Thoracic aorta (tissue), 2 donors: ENCODE measurements at regions not wholly inside any gene's neighbourhood (a gene's known extent, or its start where the extent isn't known, plus 50 kb on each side); places are given as distances from the start of the nearest gene placed in this dataset.
"Not testable (repeated sequence)": the region's sequence is repeated elsewhere in the genome, so short reads cannot be mapped to it uniquely, and the experiment has no call there.

Experiments used
- ATAC-seq: fragments of 150-250 bp; one replicate; pipeline ENCODE4 v1.8.0; 2017; ENCODE audit warnings: low read depth; ENCODE audit not compliant: insufficient number of reproducible peaks, low FRiP score
- DNase-seq: peaks from one replicate; pipeline ENCODE4 v3.0.0-alpha.2; 2020; ENCODE audit warnings: low spot score
- H3K27ac ChIP-seq, 2 donors: fragments of 200-600 bp; sonication (generic); 1 replicate in 1 of 2; 2 replicates in 1 of 2; pipeline ENCODE4 v1.5.1; 2016; ENCODE audit warnings: mild to moderate bottlenecking in 2 of 2, moderate library complexity in 2 of 2
- H3K27me3 ChIP-seq: fragments of 200-600 bp; sonication (generic); replicated peaks from 2 replicates; pipeline ENCODE4 v1.6.0; 2016; ENCODE audit warnings: mild to moderate bottlenecking; ENCODE audit not compliant: insufficient read depth
- H3K36me3 ChIP-seq: fragments of 200-600 bp; sonication (generic); one replicate; pipeline ENCODE4 v1.5.1; 2016
- H3K4me1 ChIP-seq, 2 donors: fragments of 200-600 bp; sonication (generic); 1 replicate in 1 of 2; 2 replicates in 1 of 2; pipeline versions ENCODE4 v1.5.1 to v1.6.0; 2016; ENCODE audit warnings: low read depth in 2 of 2, mild to moderate bottlenecking in 1 of 2; ENCODE audit not compliant: control insufficient read depth in 1 of 2
- H3K4me3 ChIP-seq: fragments of 200-600 bp; sonication (generic); 2 replicates; pipeline ENCODE4 v1.5.1; 2016; ENCODE audit warnings: mild to moderate bottlenecking
- H3K9me3 ChIP-seq: fragments of 200-600 bp; sonication (generic); 2 replicates; pipeline ENCODE4 v1.5.1; 2016
- CTCF ChIP-seq: fragments of 200-600 bp; sonication (generic); IDR thresholded peaks from one replicate; pipeline ENCODE4 v1.5.1; 2019; ENCODE audit warnings: antibody characterized with exemption

GRCh38 chr6:170037541-170038250 is 253.2 kb downstream of the DLL1 start:
- ATAC-seq (no peak), DNase-seq (no peak)
- Histone ChIP-seq H3K27ac (no peak overlapping the region), H3K36me3 (no peaks in the 10 kb centered on the region), H3K9me3 (peaks cover 3% of the 10 kb centered on the region), H3K27me3 (no peaks in the 10 kb centered on the region), H3K4me1 (no peaks in the 10 kb centered on the region), H3K4me3 (no peak overlapping the region)
- no peak for TF ChIP-seq CTCF

- no peaks in the 10 kb centered on the region for H3K4me1 ChIP-seq
- no peak for DNase-seq
- no peak for TF ChIP-seq CTCF
- H3K4me3 ChIP-seq: no peak overlapping the region
- no peaks in the 10 kb centered on the region for H3K36me3 ChIP-seq
- peaks cover 3% of the 10 kb centered on the region for H3K9me3 ChIP-seq
- ATAC-seq: no peak
- no peaks in the 10 kb centered on the region for H3K27me3 ChIP-seq
- no peak overlapping the region for H3K27ac ChIP-seq
Observed at GRCh38 chr6:170036916-170037315, 254.0 kb downstream of the DLL1 start.

- not testable (repeated sequence) for H3K4me3 ChIP-seq, H3K27me3 ChIP-seq, DNase-seq, H3K4me1 ChIP-seq, H3K9me3 ChIP-seq, ATAC-seq, H3K27ac ChIP-seq, H3K36me3 ChIP-seq
Observed at GRCh38 chr6:170036367-170036766, 254.5 kb downstream of the DLL1 start.

GRCh38 chr6:170035901-170036304 is 255.0 kb downstream of the DLL1 start:
- H3K9me3 ChIP-seq: peaks cover 3% of the 10 kb centered on the region
- ATAC-seq (no peak), DNase-seq (no peak)
- no peak overlapping the region for H3K27ac ChIP-seq
- H3K4me1 ChIP-seq: no peaks in the 10 kb centered on the region
- H3K27me3 ChIP-seq: no peaks in the 10 kb centered on the region
- H3K4me3 ChIP-seq: no peak overlapping the region
- H3K36me3 ChIP-seq: no peaks in the 10 kb centered on the region
- no peak for TF ChIP-seq CTCF

- H3K36me3 ChIP-seq: no peaks in the 10 kb centered on the region
- H3K4me3 ChIP-seq: no peak overlapping the region
- no peak for TF ChIP-seq CTCF
- no peak overlapping the region for H3K27ac ChIP-seq
- DNase-seq: no peak
- peaks cover 3% of the 10 kb centered on the region for H3K9me3 ChIP-seq
- ATAC-seq: no peak
- H3K27me3 ChIP-seq: no peaks in the 10 kb centered on the region
- no peaks in the 10 kb centered on the region for H3K4me1 ChIP-seq
Observed at GRCh38 chr6:170035044-170035443, 255.8 kb downstream of the DLL1 start.

- no peak for TF ChIP-seq CTCF
- Histone ChIP-seq H3K27me3 (no peaks in the 10 kb centered on the region), H3K4me1 (no peaks in the 10 kb centered on the region), H3K4me3 (no peak overlapping the region), H3K9me3 (peaks cover 3% of the 10 kb centered on the region), H3K27ac (no peak overlapping the region), H3K36me3 (no peaks in the 10 kb centered on the region)
- ATAC-seq (no peak), DNase-seq (no peak)
Observed at GRCh38 chr6:170034294-170034693, 256.6 kb downstream of the DLL1 start.
